HepG2 (cell line): ENCODE measurements at regions not wholly inside any gene's neighbourhood (a gene's known extent, or its start where the extent isn't known, plus 50 kb on each side); places are given as distances from the start of the nearest gene placed in this dataset.

Source experiments
- ATAC-seq: fragments of 200-7000 bp; cut with Tn5 transposase; 3 replicates; pipeline ENCODE4 v1.9.1; 2020; ENCODE audit warnings: mild to moderate bottlenecking, moderate library complexity
- BruUV-seq: library from RNA; stranded (reverse); fragments of 400-500 nt; replicated peaks from 2 replicates; lab custom pipeline; 2021; lab: Mats Ljungman, UMichigan
- CTCF ChIA-PET: fragments of 300-600 bp; formaldehyde crosslinking; extraction: SDS; loops from one replicate; lab custom pipeline; 2021; ENCODE audit warnings: low total read pairs, inconsistent platforms, low intra/inter-chr PET ratio; lab: Yijun Ruan, JAX
- POLR2A ChIA-PET: fragments of 350-600 bp; sonication (Branson Sonifier 250); formaldehyde crosslinking; loops from one replicate; lab custom pipeline; 2020; ENCODE audit warnings: antibody characterized with exemption, inconsistent platforms; lab: Yijun Ruan, JAX
- DNase-seq: peaks from one replicate; pipeline ENCODE4 v3.0.0-alpha.2; 2015; ENCODE audit warnings: low spot score
- FAIRE-seq: peaks from 3 replicates; lab custom pipeline; 2011; peaks lifted over from hg19 to GRCh38; lab: Jason Lieb, UNC
- H2AFZ ChIP-seq: one replicate; pipeline ENCODE4 v1.6.1; 2011; ENCODE audit warnings: low read length, inconsistent platforms
- H3K27ac ChIP-seq: fragments of 300-600 bp; 3 replicates; pipeline ENCODE4 v1.8.0; 2011; ENCODE audit warnings: mixed run types, mild to moderate bottlenecking, mixed read lengths, low read length, inconsistent platforms; ENCODE audit not compliant: insufficient read depth; ENCODE audit errors: extremely low read length
- H3K27me3 ChIP-seq, 2 experiments: fragments of 200-600 bp in 1 of 2; 2 replicates in 1 of 2; 3 replicates in 1 of 2; pipeline versions ENCODE4 v1.6.0 to v1.8.0; 2011; ENCODE audit warnings: low read length in 2 of 2, mild to moderate bottlenecking in 2 of 2, moderate library complexity in 2 of 2, inconsistent platforms in 1 of 2; ENCODE audit not compliant: insufficient read depth in 2 of 2, control insufficient read depth in 1 of 2
- H3K36me3 ChIP-seq, 2 experiments: fragments of 200-600 bp in 1 of 2; replicated peaks in 1 of 2; 2 replicates in 1 of 2; 3 replicates in 1 of 2; pipeline versions ENCODE4 v1.5.1 to v1.8.0; 2011; ENCODE audit warnings: low read length in 2 of 2, inconsistent platforms in 1 of 2; ENCODE audit not compliant: insufficient read depth in 2 of 2, control insufficient read depth in 1 of 2
- H3K4me1 ChIP-seq: 2 replicates; pipeline ENCODE4 v1.5.1; 2012; ENCODE audit warnings: low read length, inconsistent platforms; ENCODE audit not compliant: insufficient read depth
- H3K4me2 ChIP-seq: 2 replicates; pipeline ENCODE4 v1.6.0; 2011; ENCODE audit warnings: low read depth, low read length, inconsistent platforms
- H3K4me3 ChIP-seq, 3 experiments: fragments of 200-600 bp in 1 of 3; sonication (generic), shearing (Covaris generic) in 1 of 3; replicated peaks in 1 of 3; 2 replicates each; pipeline ENCODE4 v1.5.1; 2011 to 2016; ENCODE audit warnings: low read length in 3 of 3, inconsistent platforms in 2 of 3, low read depth in 2 of 3, mild to moderate bottlenecking in 2 of 3, control low read depth in 1 of 3, mixed read lengths in 1 of 3; ENCODE audit not compliant: insufficient read depth in 1 of 3
- H3K79me2 ChIP-seq: one replicate; pipeline ENCODE4 v1.6.1; 2011; ENCODE audit warnings: low read length, inconsistent platforms; ENCODE audit not compliant: insufficient read depth
- H3K9ac ChIP-seq: 2 replicates; pipeline ENCODE4 v1.6.0; 2011; ENCODE audit warnings: mild to moderate bottlenecking, low read depth, low read length, inconsistent platforms; ENCODE audit not compliant: insufficient read depth
- H3K9me3 ChIP-seq: 2 replicates; pipeline ENCODE4 v1.5.1; 2012; ENCODE audit warnings: mild to moderate bottlenecking, low read length
- H4K20me1 ChIP-seq: 2 replicates; pipeline ENCODE4 v1.6.0; 2011; ENCODE audit warnings: inconsistent platforms, mild to moderate bottlenecking, low read length, moderate library complexity; ENCODE audit not compliant: insufficient read depth
- FIP1L1 ChIP-seq: fragments of 200-400 bp; formaldehyde crosslinking; IDR thresholded peaks from 2 replicates; pipeline ENCODE4 v1.6.1; 2018; ENCODE audit warnings: low read depth, mild to moderate bottlenecking, low read length, moderate library complexity, borderline replicate concordance; ENCODE audit not compliant: insufficient read depth
- FOXK2 ChIP-seq: fragments of 450-650 bp; IDR thresholded peaks from 2 replicates; pipeline ENCODE4 v1.6.1; 2016
- HNF4A ChIP-seq: sonication (generic); formaldehyde crosslinking; IDR thresholded peaks from 2 replicates; pipeline ENCODE4 v1.4.0; 2020; ENCODE audit warnings: missing genetic modification reagents
- HOXA5 ChIP-seq: sonication (generic); formaldehyde crosslinking; IDR thresholded peaks from 2 replicates; pipeline ENCODE4 v1.4.0; 2020; ENCODE audit warnings: missing genetic modification reagents
- ISL2 ChIP-seq: sonication (generic); formaldehyde crosslinking; IDR thresholded peaks from 2 replicates; pipeline ENCODE4 v1.5.0; 2020; ENCODE audit warnings: missing genetic modification reagents
- MEF2D ChIP-seq: sonication (generic); formaldehyde crosslinking; IDR thresholded peaks from 2 replicates; pipeline ENCODE4 v1.5.1; 2020; ENCODE audit warnings: mild to moderate bottlenecking, missing genetic modification reagents
- MTA1 ChIP-seq: sonication (generic); formaldehyde crosslinking; IDR thresholded peaks from 2 replicates; pipeline ENCODE4 v1.4.0; 2020; ENCODE audit warnings: missing genetic modification reagents, mild to moderate bottlenecking, borderline replicate concordance
- NFE2L1 ChIP-seq: sonication (generic); formaldehyde crosslinking; IDR thresholded peaks from 2 replicates; pipeline ENCODE4 v1.4.0; 2020; ENCODE audit warnings: missing genetic modification reagents, mild to moderate bottlenecking, borderline replicate concordance
- RFX5 ChIP-seq: IDR thresholded peaks from 2 replicates; pipeline ENCODE4 v1.6.1; 2011; ENCODE audit warnings: low read depth, low read length, improper control_type of control experiment
- SETDB1 ChIP-seq: sonication (generic); formaldehyde crosslinking; IDR thresholded peaks from 2 replicates; pipeline ENCODE4 v1.5.1; 2020; ENCODE audit warnings: missing genetic modification reagents, mild to moderate bottlenecking, borderline replicate concordance
- SOX5 ChIP-seq: IDR thresholded peaks from 2 replicates; pipeline ENCODE4 v1.6.1; 2016; ENCODE audit warnings: borderline replicate concordance
- SOX6 ChIP-seq, 2 experiments: fragments of 450-650 bp in 1 of 2; sonication (generic) in 1 of 2; formaldehyde crosslinking in 1 of 2; IDR thresholded peaks; 2 replicates each; pipeline versions ENCODE4 v1.4.0 to v1.6.1; 2017 to 2020; ENCODE audit warnings: antibody characterized with exemption in 1 of 2, mild to moderate bottlenecking in 1 of 2, missing genetic modification reagents in 1 of 2
- WIZ ChIP-seq: sonication (generic); formaldehyde crosslinking; IDR thresholded peaks from 2 replicates; pipeline ENCODE4 v1.5.1; 2020; ENCODE audit warnings: mild to moderate bottlenecking, missing genetic modification reagents
- ZFP62 ChIP-seq: sonication (generic); formaldehyde crosslinking; IDR thresholded peaks from 2 replicates; pipeline ENCODE4 v1.4.0; 2020; ENCODE audit warnings: missing genetic modification reagents
- ZNF121 ChIP-seq: sonication (generic); formaldehyde crosslinking; IDR thresholded peaks from 2 replicates; pipeline ENCODE4 v1.5.0; 2020; ENCODE audit warnings: mild to moderate bottlenecking, missing genetic modification reagents
- ZNF773 ChIP-seq: sonication (generic); formaldehyde crosslinking; IDR thresholded peaks from 2 replicates; pipeline ENCODE4 v1.4.0; 2020; ENCODE audit warnings: missing genetic modification reagents, borderline replicate concordance
- WGBS: methylation state at CpG from one replicate; pipeline ENCODE4 v1.1.6; 2017; ENCODE audit warnings: low lambda C conversion rate; 5-methylcytosine and 5-hydroxymethylcytosine counted together
- in situ Hi-C: cut with HindIII; loops from 2 replicates; pipeline ENCODE4 v1.10.0; 2017; ENCODE audit warnings: low pct_unique_long_range_greater_than_20kb; ENCODE audit not compliant: extremely low pct_ligation_motif_present
- intact Hi-C: fragments of 100-400 bp; cut with micrococcal nuclease; formaldehyde crosslinking; loops from one replicate; pipeline ENCODE4 v1.10.0; 2022; ENCODE audit not compliant: unreplicated experiment
- TF ChIP-seq, protein P1 (sequence below): sonication (generic); formaldehyde crosslinking; IDR thresholded peaks from 2 replicates; pipeline ENCODE4 v1.4.0; 2020; ENCODE audit warnings: missing genetic modification reagents, mild to moderate bottlenecking, borderline replicate concordance
- TF ChIP-seq, protein P2 (sequence below): fragments of 450-650 bp; IDR thresholded peaks from 2 replicates; pipeline ENCODE4 v1.6.1; 2017; ENCODE audit warnings: mild to moderate bottlenecking
- TF ChIP-seq, protein P3 (sequence below): sonication (generic); formaldehyde crosslinking; IDR thresholded peaks from 2 replicates; pipeline ENCODE4 v1.8.1; 2023; ENCODE audit warnings: mild to moderate bottlenecking, missing genetic modification reagents

DNA sequence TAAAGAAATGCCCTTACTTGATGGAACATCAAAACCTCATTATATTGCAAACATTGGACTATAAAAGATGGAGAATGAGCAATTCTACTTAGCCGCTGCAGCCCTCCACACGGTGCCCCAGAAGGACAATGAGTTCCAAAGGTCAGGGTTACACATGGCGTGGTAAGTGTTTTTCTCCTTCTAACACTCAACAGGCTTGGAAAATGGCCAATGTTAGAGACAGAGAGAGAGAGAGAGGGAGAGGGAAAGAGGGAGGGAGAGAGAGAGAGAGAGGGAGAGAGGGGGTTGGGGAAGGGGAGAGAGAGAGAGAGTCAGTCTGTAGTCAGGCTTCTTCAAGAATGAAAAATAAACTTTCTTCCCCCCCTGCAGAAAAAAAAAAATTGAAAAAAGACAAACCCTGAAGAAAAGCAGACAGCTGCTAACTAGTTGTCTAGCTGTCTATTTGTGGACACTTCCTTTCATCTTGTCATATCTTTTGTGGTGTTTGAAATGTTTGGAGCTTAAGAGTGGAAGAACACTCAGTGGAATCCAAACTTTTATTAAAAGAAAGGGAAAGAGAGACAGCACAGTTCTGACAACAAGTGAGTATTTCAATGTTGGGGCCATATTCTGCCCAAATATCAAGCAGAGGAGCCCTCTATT is 324.8 kb downstream of the TMEM38B start:
- in situ Hi-C loops (no loop called here), intact Hi-C loops (no loop called here)
- Histone ChIP-seq H3K4me3 (no peak overlapping the region), H4K20me1 (no peaks in the 10 kb centered on the region), H3K79me2 (no peaks in the 10 kb centered on the region), H3K36me3 (no peaks in the 10 kb centered on the region), H3K4me2 (no peak overlapping the region), H3K27ac (no peak overlapping the region), H3K9ac (no peak overlapping the region), H2AFZ (no peak overlapping the region), H3K4me1 (peaks cover 7% of the 10 kb centered on the region), H3K9me3 (no peaks in the 10 kb centered on the region), H3K27me3 (no peaks in the 10 kb centered on the region)
- POLR2A ChIA-PET: no interaction called here
- no peak for FAIRE-seq
- 2% methylated on average over 3 of the region's 3 CpGs for WGBS
- no TSS peak for BruUV-seq
- DNase-seq: peak; percentile 24
- CTCF ChIA-PET: no interaction called here
- ATAC-seq: no peak
- TF ChIP-seq, protein P1, sequence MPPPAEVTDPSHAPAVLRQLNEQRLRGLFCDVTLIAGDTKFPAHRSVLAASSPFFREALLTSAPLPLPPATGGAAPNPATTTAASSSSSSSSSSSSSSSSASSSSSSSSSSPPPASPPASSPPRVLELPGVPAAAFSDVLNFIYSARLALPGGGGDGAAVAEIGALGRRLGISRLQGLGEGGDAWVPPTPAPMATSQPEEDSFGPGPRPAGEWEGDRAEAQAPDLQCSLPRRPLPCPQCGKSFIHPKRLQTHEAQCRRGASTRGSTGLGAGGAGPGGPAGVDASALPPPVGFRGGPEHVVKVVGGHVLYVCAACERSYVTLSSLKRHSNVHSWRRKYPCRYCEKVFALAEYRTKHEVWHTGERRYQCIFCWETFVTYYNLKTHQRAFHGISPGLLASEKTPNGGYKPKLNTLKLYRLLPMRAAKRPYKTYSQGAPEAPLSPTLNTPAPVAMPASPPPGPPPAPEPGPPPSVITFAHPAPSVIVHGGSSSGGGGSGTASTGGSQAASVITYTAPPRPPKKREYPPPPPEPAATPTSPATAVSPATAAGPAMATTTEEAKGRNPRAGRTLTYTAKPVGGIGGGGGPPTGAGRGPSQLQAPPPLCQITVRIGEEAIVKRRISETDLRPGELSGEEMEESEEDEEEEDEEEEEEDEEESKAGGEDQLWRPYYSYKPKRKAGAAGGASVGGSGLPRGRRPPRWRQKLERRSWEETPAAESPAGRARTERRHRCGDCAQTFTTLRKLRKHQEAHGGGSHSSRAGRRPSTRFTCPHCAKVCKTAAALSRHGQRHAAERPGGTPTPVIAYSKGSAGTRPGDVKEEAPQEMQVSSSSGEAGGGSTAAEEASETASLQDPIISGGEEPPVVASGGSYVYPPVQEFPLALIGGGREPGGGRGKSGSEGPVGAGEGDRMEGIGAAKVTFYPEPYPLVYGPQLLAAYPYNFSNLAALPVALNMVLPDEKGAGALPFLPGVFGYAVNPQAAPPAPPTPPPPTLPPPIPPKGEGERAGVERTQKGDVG: no peak
- TF ChIP-seq FOXK2 (no peak), MTA1 (CRISPR knock-in tag) (no peak), NFE2L1 (no peak), SETDB1 (CRISPR knock-in tag) (no peak), SOX5 (CRISPR knock-in tag) (no peak), RFX5 (no peak), ZFP62 (CRISPR knock-in tag) (no peak), ZNF121 (CRISPR knock-in tag) (no peak), ZNF773 (no peak), WIZ (CRISPR knock-in tag) (no peak), MEF2D (CRISPR knock-in tag) (no peak), ISL2 (CRISPR knock-in tag) (no peak), HOXA5 (CRISPR knock-in tag) (no peak), HNF4A (CRISPR knock-in tag) (peak; percentile 43), FIP1L1 (no peak), SOX6 (IDR thresholded peaks at IDR 0.05) (no peak), SOX6 (CRISPR knock-in tag; IDR thresholded peaks at IDR 0.05) (0 out of 2 replicates have a peak, but pooled peaks have one; percentile 42)
- TF ChIP-seq, protein P2, sequence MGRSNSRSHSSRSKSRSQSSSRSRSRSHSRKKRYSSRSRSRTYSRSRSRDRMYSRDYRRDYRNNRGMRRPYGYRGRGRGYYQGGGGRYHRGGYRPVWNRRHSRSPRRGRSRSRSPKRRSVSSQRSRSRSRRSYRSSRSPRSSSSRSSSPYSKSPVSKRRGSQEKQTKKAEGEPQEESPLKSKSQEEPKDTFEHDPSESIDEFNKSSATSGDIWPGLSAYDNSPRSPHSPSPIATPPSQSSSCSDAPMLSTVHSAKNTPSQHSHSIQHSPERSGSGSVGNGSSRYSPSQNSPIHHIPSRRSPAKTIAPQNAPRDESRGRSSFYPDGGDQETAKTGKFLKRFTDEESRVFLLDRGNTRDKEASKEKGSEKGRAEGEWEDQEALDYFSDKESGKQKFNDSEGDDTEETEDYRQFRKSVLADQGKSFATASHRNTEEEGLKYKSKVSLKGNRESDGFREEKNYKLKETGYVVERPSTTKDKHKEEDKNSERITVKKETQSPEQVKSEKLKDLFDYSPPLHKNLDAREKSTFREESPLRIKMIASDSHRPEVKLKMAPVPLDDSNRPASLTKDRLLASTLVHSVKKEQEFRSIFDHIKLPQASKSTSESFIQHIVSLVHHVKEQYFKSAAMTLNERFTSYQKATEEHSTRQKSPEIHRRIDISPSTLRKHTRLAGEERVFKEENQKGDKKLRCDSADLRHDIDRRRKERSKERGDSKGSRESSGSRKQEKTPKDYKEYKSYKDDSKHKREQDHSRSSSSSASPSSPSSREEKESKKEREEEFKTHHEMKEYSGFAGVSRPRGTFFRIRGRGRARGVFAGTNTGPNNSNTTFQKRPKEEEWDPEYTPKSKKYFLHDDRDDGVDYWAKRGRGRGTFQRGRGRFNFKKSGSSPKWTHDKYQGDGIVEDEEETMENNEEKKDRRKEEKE: no peak
- TF ChIP-seq, protein P3, sequence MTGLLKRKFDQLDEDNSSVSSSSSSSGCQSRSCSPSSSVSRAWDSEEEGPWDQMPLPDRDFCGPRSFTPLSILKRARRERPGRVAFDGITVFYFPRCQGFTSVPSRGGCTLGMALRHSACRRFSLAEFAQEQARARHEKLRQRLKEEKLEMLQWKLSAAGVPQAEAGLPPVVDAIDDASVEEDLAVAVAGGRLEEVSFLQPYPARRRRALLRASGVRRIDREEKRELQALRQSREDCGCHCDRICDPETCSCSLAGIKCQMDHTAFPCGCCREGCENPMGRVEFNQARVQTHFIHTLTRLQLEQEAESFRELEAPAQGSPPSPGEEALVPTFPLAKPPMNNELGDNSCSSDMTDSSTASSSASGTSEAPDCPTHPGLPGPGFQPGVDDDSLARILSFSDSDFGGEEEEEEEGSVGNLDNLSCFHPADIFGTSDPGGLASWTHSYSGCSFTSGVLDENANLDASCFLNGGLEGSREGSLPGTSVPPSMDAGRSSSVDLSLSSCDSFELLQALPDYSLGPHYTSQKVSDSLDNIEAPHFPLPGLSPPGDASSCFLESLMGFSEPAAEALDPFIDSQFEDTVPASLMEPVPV (CRISPR knock-in tag): no peak
